Fibroblast of gingiva (primary cell): ENCODE measurements at regions not wholly inside any gene's neighbourhood (a gene's known extent, or its start where the extent isn't known, plus 50 kb on each side); places are given as distances from the start of the nearest gene placed in this dataset.

Experiments used
- DNase-seq: peaks from one replicate; pipeline ENCODE4 v3.0.0-alpha.2; 2011; ENCODE audit warnings: low read depth

DNA sequence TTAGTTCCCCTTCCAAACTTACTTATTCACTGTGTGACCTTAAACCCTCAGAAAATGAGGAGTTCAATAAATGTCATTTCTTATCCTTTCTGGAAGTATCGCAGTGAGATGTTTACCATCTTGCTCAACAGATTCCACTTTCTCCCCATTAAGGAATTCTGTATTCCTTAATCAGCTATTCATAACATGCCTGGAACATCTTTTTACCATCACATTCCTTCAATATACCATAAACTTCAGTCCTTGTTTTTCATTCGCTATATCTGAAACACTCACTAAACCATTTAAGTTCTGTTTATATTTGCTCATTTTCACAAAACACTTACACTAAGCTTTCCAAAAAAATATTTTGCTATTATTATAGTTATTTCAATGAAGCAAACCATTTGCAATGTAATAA, 1158.6 kb downstream of the CDH12 start:
- no peak for DNase-seq

DNA sequence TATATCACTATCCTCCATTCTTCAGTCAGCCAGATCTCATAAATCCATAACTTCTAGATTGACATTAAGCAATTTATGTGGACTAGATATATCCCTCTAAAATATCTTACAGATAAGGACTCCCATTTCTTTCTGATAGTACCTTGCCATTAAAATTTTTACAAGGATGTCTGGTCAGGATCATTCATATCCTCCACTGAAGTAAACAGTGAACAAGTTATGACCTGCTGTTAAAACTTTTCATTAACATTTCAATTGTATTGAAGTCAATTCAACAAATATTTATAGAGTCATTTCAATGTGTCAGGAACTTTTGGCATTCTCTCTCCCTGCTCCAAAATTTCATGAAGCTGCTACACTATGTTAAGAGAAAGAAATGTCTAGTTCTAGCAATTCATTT, 1159.6 kb downstream of the CDH12 start:
- no peak for DNase-seq

DNA sequence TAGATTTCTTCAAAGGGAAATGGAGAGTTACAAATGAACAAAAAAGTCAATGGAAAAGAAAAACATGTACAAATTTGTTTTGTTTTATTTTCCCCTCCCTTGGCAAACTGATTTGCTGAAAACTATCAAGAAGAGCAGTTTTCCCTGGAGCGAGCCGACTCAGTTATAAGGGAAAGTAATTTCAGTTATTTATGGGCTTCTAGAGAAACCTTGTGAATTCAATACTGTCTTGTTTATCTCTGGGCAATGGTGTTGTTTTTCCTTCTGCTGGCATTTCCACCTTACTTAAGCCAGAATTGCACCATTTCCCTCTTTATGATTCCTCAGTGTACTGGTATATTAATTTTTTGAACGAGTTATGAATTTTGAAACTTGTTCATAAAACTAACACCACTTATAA, 1163.6 kb downstream of the CDH12 start:
- peak; percentile 29 for DNase-seq

DNA sequence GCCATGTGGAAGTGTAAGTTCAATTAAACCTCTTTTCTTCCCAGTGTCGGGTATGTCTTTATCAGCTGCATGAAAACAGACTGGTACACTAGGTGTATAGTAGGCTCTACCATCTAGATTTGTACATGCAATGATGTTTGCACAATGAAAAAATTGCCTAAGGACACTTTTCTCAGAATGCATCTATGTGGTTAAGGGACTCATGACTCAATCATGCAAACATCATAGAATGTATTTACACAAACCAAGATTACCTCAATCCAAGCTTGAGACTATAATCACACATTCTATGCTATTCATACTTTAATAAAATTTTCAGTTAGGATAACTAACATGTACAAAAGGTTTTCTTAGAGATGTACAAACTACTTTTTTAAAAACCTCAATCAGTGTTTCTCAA, 1164.5 kb downstream of the CDH12 start:
- peak; percentile 41 for DNase-seq

DNA sequence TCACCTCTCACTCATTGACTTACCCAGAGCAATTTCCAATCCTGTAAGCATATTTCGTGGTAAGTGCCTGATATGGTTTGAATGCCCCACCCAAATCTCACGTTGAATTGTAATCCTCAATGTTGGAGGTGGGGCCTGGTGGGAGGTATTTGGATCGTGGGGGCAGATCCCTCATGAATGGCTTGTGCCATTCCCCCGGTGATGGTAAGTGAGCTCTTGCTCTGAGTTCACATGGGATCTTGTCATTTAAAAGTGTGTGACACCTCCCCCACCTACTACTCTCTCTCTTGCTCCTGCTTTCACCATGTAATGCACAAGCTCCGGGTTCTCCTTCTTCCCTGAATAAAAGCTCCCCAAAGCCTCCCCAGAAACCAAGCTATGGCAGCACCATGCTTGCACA, 1165.5 kb downstream of the CDH12 start:
- DNase-seq: no peak

DNA sequence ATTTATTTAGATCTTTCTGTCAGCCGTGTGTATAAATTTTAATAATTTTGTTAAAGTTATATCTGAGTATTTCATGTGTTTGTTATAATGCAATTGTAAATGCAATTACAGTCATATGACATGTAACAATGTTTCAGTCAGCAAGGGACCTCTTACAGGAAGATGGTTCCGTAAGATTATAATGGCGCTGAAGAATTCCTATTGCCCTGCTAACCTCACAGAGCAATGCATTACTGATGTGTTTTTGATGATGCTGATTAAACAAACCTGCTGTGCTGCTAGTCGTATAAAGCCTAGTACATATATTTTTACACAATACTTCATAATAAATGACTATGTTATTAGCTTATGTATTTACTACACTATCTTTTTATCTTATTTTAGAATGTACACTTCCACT, 1166.4 kb downstream of the CDH12 start:
- DNase-seq: no peak

DNA sequence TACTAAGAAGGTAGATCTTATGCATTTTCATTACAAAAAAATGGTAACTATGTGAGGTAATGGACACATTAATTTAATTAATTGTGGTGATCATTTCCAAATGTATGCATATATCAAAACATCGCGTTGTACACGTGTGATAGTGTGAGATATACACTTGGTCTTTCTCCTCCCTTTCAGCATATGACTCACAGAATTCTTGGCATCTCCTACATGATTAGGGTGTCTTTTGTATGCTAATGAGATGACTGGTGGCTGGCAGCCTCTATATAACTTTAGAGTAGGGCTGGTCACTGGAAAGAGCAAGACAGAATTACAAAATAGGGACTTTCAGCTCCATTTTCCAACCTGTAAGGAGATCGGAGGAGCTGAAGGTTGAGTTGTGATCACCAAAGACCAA, 1167.6 kb downstream of the CDH12 start:
- DNase-seq: peak; percentile 8

DNA sequence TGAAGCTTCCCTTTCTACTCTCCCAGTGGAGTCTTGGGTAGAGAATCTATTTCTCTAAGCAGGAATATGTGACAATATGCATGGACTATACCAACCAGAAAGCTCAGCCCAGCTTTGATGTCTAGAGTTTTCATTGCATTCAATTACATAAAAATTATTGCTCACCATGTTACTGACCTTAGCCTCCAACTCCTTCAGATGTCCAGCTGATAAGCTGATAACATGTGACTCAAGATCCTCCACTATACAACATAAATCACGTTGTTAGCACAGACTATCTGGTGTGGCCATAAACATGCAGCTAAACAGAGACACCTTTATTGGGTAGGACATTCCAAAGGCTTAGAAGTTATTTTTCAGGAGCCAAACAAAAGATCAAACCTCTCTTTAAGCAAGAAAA, 1168.2 kb downstream of the CDH12 start:
- no peak for DNase-seq

DNA sequence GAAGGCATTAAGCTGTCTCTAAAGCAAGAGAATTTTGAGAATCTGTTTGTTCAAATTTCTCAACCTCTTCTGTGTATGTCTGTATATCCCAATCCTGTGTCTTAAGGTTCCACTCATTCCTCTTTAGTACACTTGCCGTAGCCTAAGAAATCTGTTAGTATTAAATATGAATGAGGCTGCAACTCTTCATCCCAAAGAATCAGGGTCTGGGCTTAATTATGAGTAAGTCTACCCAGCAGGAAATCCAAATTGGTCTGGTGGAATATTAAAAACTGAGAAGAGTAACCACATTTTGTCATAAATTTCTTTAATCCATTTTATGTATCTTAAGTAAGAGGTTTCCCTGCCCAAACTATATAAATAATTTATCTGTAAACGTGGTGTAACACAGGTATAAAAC, 1171.2 kb downstream of the CDH12 start:
- peak; percentile 24 for DNase-seq

DNA sequence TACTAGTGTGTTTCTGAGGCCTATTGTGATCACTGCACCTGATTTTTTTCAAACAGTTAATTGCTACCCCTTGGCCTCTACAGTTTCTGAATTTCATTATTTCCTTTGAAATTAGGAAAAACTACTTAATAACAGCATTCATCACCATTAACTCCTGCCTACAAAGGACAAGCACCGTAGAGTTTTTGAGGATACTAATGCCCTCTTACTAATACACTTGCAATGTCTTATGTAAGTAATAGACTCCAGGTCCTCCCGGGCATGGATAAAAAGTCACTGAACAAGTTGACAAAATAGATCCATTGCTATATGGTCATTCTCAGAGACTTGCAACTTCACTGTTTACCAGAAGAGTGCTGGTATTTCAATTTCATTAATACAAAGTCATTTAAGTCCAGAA, 1172.5 kb downstream of the CDH12 start:
- no peak for DNase-seq

DNA sequence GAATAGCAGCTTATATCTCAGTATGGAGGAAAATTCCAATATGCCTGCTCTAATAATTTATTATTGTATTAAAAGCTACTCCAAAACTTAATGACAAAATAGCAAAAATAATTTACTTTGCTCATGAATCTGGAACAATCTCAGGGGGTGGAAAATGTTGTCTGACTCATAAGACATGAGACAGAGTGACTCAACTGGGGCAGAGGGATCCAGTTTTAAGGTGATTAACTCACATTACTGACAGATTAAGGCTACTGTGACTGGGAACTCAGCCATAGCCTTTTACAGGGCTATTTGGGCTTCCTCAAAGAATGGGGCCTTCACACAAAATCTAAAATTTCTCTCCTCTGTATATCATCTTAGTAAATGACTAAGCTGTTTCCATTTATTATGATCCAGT, 1172.9 kb downstream of the CDH12 start:
- peak; percentile 70 for DNase-seq

DNA sequence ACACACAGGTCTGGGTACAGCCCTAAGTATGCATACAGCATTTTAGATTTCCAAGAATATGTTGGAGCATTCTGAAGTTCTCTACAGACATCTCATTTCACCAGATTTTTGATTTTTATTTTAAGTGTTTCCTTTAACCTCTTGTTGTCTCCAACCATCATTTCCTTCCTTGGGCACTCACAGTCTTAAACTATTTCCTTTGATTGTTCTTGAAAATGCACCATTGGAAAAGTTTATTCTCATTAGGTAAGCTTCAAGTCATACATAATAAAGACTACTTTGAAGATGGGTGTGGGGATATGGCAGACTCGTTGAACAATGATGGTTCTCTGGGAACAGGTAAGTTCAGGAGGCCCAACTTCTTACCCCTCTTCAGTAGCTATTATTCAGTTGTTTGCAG, 1174.6 kb downstream of the CDH12 start:
- DNase-seq: no peak

DNA sequence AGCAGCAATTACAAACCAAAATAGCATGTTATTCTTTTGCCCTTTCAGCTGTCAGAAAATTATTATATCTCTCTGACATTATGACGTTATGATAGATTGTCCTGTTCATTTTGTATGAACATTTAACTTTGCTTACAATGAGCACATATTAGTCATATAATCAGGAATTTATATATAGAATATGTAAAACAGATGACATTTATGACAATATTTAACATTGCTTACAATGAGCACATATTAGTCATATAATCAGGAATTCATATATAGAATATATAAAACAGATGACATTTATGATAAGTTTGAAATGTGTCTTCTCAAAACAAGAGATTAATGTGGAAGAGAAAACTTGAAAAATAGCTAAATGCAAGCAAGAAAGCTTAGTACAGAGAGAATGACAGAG, 1180.2 kb downstream of the CDH12 start:
- no peak for DNase-seq

DNA sequence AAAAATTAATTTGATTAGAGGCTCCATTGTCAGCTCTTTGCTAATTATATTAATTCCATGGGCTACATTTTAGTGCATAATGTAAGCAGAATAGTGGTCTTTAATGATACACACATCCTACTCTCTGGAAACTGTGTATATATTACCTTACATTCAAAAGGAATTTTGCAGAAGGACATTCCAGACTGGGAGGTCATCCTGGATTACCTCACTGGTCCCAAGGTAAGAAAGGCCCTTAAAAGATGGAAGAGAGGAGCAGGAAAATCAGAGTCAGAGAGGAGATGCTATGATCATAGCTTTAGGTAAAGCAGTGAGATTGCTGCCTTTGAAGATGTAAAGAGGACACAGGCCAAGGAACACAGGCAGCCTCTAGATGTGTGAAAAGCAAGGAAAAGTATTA, 1180.8 kb downstream of the CDH12 start:
- DNase-seq: no peak

DNA sequence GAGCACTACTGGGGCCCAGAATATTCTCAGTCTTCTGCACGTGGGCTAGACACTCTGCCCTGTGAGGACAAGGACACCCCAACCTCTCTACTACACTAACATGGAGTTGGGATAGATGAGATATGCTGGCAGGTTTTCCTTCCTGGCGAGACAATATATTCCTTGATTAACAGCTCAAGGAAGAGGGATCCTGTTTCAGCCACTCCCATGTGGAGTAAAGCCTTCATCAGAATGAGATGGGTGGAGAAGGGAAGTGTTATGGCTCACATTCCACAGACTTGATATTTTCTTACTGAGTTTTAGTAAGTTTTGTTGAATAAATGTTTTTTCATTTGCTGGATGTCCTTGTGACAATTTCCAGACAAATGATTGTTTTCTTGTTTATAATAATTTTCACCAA, 1187.6 kb downstream of the CDH12 start:
- no peak for DNase-seq

DNA sequence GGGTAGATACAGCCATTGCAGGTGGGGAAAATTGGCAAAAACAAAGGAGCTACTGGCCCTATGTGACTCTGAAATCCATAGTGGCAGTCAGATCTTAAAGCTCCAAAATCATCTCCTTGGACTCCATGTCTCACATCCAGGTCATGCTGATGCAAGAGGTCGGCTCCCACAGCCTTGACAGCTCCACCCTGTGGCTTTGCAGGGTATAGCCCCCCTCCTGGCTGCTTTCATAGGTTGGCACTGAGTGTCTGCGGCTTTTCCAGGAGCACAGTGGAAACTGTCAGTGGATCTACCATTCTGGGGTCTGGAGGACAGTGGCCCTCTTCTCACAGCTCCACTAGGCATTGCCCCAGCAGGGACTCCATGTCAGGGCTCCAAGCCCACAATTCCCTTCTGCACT, 1190.1 kb downstream of the CDH12 start:
- DNase-seq: no peak

DNA sequence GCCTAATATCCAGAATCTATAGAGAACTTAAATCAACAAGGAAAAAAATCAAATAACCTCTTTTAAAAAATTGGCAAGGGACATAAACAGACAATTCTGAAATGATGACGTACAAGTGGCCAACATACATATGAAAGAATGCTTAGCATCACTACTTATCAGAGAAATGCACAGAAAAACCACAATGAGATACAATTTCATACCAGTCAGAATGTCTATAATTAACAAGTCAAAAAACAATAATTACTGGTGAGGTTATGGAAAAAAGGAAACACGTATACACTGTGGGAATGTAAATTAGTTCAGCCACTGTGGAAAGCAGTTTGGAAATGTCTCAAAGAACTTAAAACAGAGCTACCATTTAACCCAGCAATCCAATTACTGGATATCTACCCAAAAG, 1192.0 kb downstream of the CDH12 start:
- DNase-seq: no peak

DNA sequence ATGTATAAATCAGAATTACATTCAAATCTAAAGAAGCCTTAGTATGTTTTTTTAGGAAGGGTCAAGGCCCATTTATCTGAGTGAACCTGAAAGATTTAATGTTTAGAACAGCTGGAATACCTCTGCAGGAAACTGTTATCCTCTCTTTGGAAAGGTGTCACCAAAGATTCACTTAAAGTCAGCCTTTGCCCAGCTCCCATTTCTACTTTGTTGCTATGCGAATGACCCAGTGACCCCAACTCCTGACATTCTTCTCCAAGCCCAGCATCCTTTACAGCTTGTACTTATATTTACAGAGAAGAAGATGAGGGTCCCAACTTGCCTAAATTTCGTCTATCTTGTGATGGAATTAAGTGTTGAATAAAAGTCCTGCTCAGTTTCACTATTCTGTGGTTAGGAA, 1198.6 kb downstream of the CDH12 start:
- no peak for DNase-seq

DNA sequence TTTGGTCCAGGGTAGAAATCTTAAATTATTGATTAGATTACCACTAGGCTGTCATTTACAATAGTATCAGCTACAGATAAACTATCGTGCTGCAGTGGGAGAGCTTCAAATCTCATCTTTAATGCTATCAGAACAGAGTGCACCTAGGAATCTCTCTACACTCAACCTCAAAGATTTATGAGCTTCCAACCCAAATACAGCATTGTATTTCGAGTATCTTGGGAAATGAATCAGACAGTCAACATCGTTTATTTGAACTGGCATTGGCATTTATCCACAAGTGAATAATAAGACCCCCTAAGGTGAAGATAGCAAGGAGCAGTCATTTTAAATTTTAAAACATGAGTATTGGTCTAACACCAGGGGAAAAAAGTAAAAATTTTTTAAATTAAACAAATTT, 1203.2 kb downstream of the CDH12 start:
- DNase-seq: no peak

DNA sequence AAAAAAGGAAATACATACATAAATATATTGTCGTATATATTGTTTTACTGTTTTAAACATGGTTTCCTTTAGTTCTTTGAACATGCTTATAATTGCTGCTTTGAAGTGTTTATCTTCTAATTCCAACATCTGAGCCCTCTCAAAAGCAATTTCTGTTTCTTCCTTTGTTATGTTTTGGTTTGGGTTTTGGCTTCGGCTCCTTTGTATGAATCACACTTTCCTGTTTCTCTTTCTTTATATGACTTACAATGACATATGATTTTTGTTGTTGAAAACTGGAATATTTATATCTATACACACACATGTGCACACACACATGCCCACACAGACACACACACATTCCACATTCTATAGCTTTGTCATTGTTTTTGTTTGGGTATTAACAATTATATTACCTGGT, 1206.7 kb downstream of the CDH12 start:
- DNase-seq: no peak

DNA sequence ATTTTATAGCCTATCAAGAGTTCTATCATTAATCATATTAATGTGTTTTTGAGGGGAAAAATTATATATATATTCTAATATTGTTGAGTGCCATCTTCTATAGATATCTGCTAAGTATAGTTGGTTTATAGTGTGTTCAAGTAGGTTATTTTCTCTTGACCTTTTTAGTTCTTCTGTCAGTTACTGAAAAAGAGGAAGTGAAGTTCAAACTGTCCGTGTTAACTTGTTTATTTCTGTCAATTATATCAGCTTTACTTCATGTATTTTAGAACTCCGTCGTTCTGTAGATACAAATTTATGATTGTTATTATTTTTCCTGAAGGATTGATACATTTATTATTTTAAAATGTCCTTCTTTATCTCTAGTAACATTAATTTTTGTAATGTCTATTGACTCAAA, 1209.1 kb downstream of the CDH12 start:
- DNase-seq: no peak

DNA sequence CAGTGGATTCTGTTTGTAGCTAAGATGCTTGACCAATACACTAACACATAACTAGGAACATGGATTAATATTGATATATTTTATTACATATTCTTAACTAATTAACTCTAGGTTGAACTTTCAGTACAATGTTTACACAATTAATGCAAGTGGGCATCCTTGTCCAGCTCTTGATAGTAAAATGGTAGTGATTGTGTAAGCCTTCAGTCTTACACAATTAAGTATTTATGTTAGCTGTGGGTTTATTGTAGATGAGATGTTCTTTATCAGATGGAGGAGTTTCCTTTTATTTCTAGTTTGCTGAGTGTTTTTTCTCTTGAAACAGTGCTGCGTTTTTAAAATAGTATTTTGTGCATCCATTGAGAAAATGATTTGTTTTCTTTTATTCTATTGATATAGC, 1210.8 kb downstream of the CDH12 start:
- DNase-seq: no peak

DNA sequence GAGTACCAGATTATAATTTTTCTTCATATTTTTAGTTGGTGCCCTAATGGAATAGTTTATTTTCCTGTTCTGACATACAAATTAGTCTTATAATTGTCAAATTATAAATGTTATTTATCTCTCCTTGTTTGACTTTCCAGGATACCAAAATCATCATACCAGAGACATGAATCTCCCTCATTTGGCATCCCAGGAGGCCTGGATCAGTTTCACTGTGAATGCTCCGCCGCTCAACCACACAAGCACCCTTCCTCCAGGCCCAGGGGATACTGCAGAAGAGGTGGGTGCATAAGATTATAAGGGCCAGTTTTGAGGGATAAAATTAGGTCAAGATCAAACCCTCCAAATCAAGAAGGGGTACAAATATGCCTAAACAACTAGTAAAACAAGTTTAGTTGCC, 1229.3 kb downstream of the CDH12 start:
- DNase-seq: no peak

DNA sequence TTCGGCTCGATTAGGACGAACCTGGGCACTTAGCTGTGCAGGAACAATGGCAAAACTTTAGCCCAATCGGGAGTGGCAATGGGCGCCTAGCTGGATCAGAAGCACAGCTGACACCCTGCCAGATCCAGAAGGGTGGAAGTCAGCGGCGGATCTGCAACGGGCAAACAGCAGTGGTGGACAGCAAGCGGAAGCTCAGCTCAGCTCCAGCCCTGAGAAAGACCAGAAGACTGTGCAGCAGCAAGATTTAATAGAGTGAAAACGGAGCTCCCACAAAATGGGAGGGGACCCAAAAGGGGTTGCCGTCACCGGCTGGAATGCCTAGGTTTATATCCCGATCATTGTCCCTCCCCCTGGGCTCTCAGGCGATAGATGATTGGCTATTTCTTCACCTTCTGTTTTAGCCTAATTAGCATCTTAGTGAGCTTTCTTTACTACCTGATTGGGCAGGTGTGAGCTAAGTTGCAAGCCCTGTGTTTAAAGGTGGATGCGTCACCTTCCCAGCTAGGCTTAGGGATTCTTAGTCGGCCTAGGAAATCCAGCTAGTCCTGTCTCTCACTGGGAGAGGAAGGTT, 1237.9 kb downstream of the CDH12 start:
- no peak for DNase-seq

DNA sequence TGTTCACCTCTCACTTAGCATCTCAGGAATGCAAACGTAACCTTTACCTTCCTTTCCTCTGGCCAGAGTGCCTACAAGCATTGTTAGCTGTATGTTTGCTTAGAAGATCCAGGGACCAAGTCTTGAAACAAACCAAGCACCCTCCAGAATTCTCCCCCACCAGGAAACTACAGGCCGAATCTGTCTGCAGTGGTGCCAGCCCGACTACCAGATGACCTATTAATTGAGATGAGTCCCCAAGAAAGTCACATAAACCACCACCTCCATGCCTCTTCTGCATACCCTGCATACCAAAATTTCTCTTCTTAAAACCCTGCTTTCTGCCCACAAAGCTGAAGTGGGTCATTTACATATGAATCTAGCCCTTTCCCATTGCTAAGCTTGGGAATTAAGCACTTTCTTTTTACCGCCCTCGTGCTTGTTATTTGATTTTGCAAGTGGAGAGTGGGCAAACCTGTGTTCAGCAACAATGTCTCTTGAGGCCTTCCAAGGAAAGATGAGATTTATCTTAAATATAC, 1239.1 kb downstream of the CDH12 start:
- DNase-seq: no peak
